Activated CD8-positive, alpha-beta T cell treated with anti-CD3 and anti-CD28 coated beads, Interleukin-2, amount 10 ng/mL, durations not matched to agents 7 days and 5 days (primary cell): ENCODE measurements at regions not wholly inside any gene's neighbourhood (a gene's known extent, or its start where the extent isn't known, plus 50 kb on each side); places are given as distances from the start of the nearest gene placed in this dataset.

Experiments used
- ATAC-seq: fragments of 150-1000 bp; cut with Tn5 transposase; one replicate; pipeline ENCODE4 v1.10.0; 2021; ENCODE audit warnings: moderate library complexity
- CTCF ChIA-PET: fragments of 350-600 bp; sonication (Branson Sonifier 250); formaldehyde crosslinking; loops from one replicate; lab custom pipeline; 2021; ENCODE audit warnings: antibody characterized with exemption; lab: Charles Lee
- POLR2A ChIA-PET: fragments of 350-600 bp; sonication (Branson Sonifier 250); formaldehyde crosslinking; loops from one replicate; lab custom pipeline; 2021; ENCODE audit warnings: antibody characterized with exemption; lab: Charles Lee
- DNase-seq: peaks from one replicate; pipeline ENCODE4 v3.0.0-alpha.2; 2020
- H3K27ac Mint-ChIP-seq: one replicate; pipeline ENCODE4 v1.8.0; 2021; ENCODE audit warnings: mild to moderate bottlenecking, mixed read lengths
- H3K27me3 Mint-ChIP-seq: one replicate; pipeline ENCODE4 v1.8.0; 2021; ENCODE audit warnings: low read depth, mixed read lengths
- H3K36me3 Mint-ChIP-seq: one replicate; pipeline ENCODE4 v1.8.0; 2021; ENCODE audit warnings: low read depth, mixed read lengths
- H3K4me1 Mint-ChIP-seq: one replicate; pipeline ENCODE4 v1.8.0; 2021; ENCODE audit warnings: low read depth, mixed read lengths
- H3K4me3 Mint-ChIP-seq: one replicate; pipeline ENCODE4 v1.8.0; 2021; ENCODE audit warnings: mild to moderate bottlenecking, mixed read lengths
- H3K9me3 Mint-ChIP-seq: one replicate; pipeline ENCODE4 v1.8.0; 2022; ENCODE audit warnings: mixed read lengths; ENCODE audit not compliant: insufficient read depth

- H3K36me3 Mint-ChIP-seq, result no peaks in the 10 kb centered on the region
- no peaks in the 10 kb centered on the region for H3K27me3 Mint-ChIP-seq
- H3K27ac Mint-ChIP-seq, result no peak overlapping the region
- ATAC-seq (no peak), DNase-seq (no peak)
- CTCF ChIA-PET, result no interaction called here
- H3K4me3 Mint-ChIP-seq, result no peak overlapping the region
- no peaks in the 10 kb centered on the region for H3K4me1 Mint-ChIP-seq
- POLR2A ChIA-PET, result no interaction called here
- no peaks in the 10 kb centered on the region for H3K9me3 Mint-ChIP-seq
Observed at GRCh38 chrY:19208915-19209314, 435.4 kb upstream of the HSFY2 start.

DNA sequence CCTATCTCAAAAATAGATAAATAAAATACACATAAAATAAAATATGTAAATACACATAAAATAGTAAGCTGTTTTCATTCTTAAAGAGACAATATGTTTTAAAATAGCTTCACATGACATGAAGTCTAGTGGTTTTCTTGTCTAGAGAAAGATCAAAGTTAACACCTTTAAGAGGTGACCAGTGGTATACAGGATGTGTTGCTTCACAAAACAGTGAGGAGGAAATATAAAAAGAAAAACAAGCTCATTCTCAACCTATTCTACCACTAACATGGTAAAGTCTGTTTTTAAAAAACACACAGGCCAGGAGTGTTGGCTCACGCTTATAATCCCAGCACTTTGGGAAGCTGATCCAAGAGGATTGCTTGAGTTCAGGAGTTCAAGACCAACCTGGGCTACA, 433.5 kb upstream of the HSFY2 start:
- ChIA-PET POLR2A (no interaction called here), CTCF (interaction anchor here (0.8 to 1.4 kb wide), 2 partner anchors 25 to 55 kb away, joined by 3 to 4 read pairs; no protein-coding TSS in a partner anchor)
- Mint-ChIP-seq H3K27ac (no peak overlapping the region), H3K4me1 (no peaks in the 10 kb centered on the region), H3K36me3 (no peaks in the 10 kb centered on the region), H3K27me3 (no peaks in the 10 kb centered on the region), H3K4me3 (no peak overlapping the region), H3K9me3 (no peaks in the 10 kb centered on the region)
- DNase-seq (no peak), ATAC-seq (no peak)

- CTCF ChIA-PET, result no interaction called here
- ATAC-seq, result no peak
Observed at GRCh38 chrY:19180824-19181223, 407.3 kb upstream of the HSFY2 start.

DNA sequence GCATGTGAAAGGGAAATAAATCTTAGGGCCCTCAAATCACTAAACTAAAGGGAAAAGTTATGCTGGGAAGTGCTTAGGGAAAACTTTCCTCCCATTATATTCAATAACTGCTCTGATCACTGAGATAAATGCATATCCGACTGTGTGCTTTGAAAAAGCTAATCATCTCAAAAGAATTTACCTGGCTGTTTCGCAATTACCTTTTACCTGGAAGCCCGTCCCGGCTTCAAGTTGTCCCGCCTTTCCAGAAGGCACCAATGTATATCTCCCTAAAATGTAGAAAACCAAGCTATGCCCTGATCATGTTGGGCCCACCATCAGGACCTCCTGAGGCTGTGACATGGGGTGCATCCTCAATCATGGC, 394.6 kb upstream of the HSFY2 start:
- no peak for DNase-seq
- Mint-ChIP-seq H3K36me3 (no peaks in the 10 kb centered on the region), H3K4me3 (no peak overlapping the region), H3K27me3 (no peaks in the 10 kb centered on the region), H3K4me1 (no peaks in the 10 kb centered on the region), H3K27ac (no peak overlapping the region), H3K9me3 (no peaks in the 10 kb centered on the region)
- POLR2A ChIA-PET, result no interaction called here
- CTCF ChIA-PET, result no interaction called here
- no peak for ATAC-seq

More at GRCh38 chrY:19180824-19181223, 407.3 kb upstream of the HSFY2 start:
- no peaks in the 10 kb centered on the region for H3K36me3 Mint-ChIP-seq
- H3K9me3 Mint-ChIP-seq, result peaks cover 4% of the 10 kb centered on the region
- H3K27me3 Mint-ChIP-seq, result no peaks in the 10 kb centered on the region
- no peaks in the 10 kb centered on the region for H3K4me1 Mint-ChIP-seq
- POLR2A ChIA-PET, result no interaction called here
- H3K27ac Mint-ChIP-seq, result no peak overlapping the region
- H3K4me3 Mint-ChIP-seq, result no peak overlapping the region
- no peak for DNase-seq

DNA sequence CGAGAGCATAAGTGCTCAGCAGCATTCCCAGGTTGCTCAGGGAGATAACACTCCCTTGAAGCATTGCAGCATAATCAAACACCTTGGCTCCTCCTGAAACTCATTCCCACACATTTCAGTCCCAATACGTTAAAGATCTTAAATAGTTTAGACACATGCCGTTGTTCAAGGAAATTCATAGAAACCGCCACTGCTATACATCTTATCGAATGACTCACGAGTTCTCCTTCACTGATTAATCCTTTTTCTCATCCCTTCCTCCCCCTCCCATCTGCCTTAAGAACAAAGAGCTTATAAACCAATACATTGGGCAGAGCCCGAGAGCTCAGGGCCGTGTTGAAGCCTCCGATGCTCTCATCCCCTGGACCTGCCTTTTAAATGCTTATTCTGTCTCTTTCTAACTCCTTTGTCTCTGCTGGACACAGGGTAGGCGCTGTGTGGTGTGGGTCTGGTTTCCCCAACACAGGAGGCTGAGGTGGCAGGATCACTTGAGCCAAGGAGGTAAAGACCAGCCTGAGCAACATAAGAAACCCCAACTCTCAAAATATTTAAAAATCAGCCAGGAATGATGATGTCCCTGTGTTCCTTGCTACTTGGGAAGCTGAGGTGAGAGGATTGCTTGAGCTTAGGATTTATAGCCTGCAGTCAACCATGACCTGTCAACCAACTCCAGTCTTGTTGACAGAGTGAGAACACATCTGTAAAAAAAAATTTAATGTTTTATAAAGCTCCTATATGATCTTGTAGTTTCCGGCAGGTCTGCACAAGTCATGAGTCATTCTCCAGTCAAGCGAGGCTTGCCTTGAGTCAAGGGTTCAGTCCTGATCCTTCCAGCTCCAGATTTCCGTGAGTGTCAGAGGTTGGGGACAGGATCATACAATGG, 394.0 kb upstream of the HSFY2 start:
- H3K27ac Mint-ChIP-seq, result no peak overlapping the region
- DNase-seq (no peak), ATAC-seq (no peak)
- CTCF ChIA-PET, result no interaction called here
- H3K4me3 Mint-ChIP-seq, result no peak overlapping the region
- H3K4me1 Mint-ChIP-seq, result no peaks in the 10 kb centered on the region
- no peaks in the 10 kb centered on the region for H3K36me3 Mint-ChIP-seq
- POLR2A ChIA-PET, result no interaction called here
- H3K27me3 Mint-ChIP-seq, result no peaks in the 10 kb centered on the region
- H3K9me3 Mint-ChIP-seq, result no peaks in the 10 kb centered on the region

DNA sequence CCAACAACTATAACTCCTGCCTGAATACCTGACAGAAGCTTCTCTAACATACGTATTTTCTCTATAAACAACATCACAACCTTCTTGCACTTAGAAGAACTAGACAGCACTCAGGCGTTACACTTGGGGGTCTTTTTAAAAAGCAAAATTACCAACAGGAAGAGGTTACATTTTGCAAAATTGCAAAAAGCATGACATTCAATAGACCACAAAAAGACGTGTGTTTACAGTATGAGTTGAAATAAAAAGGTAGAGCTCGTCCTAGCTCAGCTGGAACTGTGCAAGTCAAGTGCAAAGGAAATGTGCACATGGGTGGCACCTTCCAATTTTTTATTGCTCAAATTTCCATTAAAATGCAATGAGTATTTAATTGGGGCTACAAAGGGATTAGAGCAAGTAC, 375.2 kb upstream of the HSFY2 start:
- no peak overlapping the region for H3K27ac Mint-ChIP-seq
- CTCF ChIA-PET, result no interaction called here
- no peaks in the 10 kb centered on the region for H3K4me1 Mint-ChIP-seq
- no peak for DNase-seq
- no peaks in the 10 kb centered on the region for H3K36me3 Mint-ChIP-seq
- ATAC-seq, result no peak
- POLR2A ChIA-PET, result no interaction called here
- no peaks in the 10 kb centered on the region for H3K9me3 Mint-ChIP-seq
- H3K27me3 Mint-ChIP-seq, result no peaks in the 10 kb centered on the region
- H3K4me3 Mint-ChIP-seq, result no peak overlapping the region

GRCh38 chrY:19146296-19146695, 372.8 kb upstream of the HSFY2 start:
- no peak overlapping the region for H3K4me3 Mint-ChIP-seq
- no peaks in the 10 kb centered on the region for H3K4me1 Mint-ChIP-seq
- H3K27me3 Mint-ChIP-seq, result no peaks in the 10 kb centered on the region
- H3K27ac Mint-ChIP-seq, result no peak overlapping the region
- DNase-seq, result no peak
- no peak for ATAC-seq
- ChIA-PET CTCF (no interaction called here), POLR2A (no interaction called here)
- H3K36me3 Mint-ChIP-seq, result no peaks in the 10 kb centered on the region
- no peaks in the 10 kb centered on the region for H3K9me3 Mint-ChIP-seq

DNA sequence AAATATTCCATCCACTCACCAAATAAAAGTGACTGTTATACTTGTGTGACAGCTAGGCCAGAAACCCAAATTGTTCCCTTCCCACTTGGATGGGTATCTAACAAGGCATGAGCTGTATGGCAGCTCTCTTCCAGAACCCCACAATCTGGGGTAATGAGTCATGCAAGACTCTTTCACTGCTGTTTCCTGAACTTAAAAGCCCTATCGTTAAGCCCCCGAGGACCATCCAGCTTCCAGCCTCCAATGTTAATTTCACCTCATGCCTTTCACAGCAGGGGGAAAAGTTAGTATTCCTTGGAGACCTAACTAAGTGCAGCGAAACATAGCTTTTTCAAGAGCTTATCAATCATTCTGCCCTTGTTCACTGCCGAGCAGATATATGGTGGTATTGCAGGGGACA, 368.6 kb upstream of the HSFY2 start:
- Mint-ChIP-seq H3K27ac (no peak overlapping the region), H3K27me3 (peaks cover 14% of the 10 kb centered on the region), H3K36me3 (no peaks in the 10 kb centered on the region), H3K9me3 (no peaks in the 10 kb centered on the region), H3K4me1 (peaks cover 8% of the 10 kb centered on the region), H3K4me3 (no peak overlapping the region)
- no peak for DNase-seq
- CTCF ChIA-PET, result no interaction called here
- ATAC-seq, result no peak
- POLR2A ChIA-PET, result interaction anchor here (0.6 kb wide), 1 partner anchor 86 kb away, joined by 4 read pairs; no protein-coding TSS in a partner anchor

GRCh38 chrY:19140285-19140920, 366.9 kb upstream of the HSFY2 start:
- Mint-ChIP-seq H3K4me1 (peaks cover 8% of the 10 kb centered on the region), H3K27me3 (peaks cover 16% of the 10 kb centered on the region), H3K27ac (no peak overlapping the region), H3K4me3 (no peak overlapping the region), H3K9me3 (no peaks in the 10 kb centered on the region), H3K36me3 (no peaks in the 10 kb centered on the region)
- peak; percentile 24 for DNase-seq
- ATAC-seq, result no peak
- ChIA-PET POLR2A (no interaction called here), CTCF (no interaction called here)

DNA sequence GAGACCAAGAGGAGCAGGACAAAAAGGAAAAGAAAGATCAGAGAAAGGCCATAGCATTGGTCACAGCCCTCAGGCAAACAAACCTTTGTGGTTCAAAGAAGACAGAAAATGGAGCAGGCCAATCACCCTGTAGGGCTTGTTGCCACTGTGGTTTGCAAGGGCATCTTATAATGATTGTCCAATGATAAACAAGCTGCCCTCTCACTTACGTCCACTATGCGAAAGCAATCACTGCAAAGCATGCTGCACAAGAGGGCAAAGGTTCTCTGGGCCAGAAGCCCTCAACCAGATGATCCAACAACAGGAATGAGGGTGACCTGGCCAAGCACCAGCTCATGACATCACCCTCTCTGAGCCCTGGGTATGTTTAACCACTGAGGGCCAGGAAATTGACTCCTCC, 360.9 kb upstream of the HSFY2 start:
- Mint-ChIP-seq H3K27ac (no peak overlapping the region), H3K4me1 (peaks cover 9% of the 10 kb centered on the region), H3K36me3 (no peaks in the 10 kb centered on the region), H3K4me3 (no peak overlapping the region), H3K27me3 (peaks cover 21% of the 10 kb centered on the region), H3K9me3 (no peaks in the 10 kb centered on the region)
- DNase-seq (no peak), ATAC-seq (no peak)
- POLR2A ChIA-PET, result no interaction called here
- CTCF ChIA-PET, result no interaction called here

GRCh38 chrY:19130569-19131358, 357.2 kb upstream of the HSFY2 start:
- no peaks in the 10 kb centered on the region for H3K36me3 Mint-ChIP-seq
- CTCF ChIA-PET, result no interaction called here
- POLR2A ChIA-PET, result interaction anchor here (0.6 kb wide), 1 partner anchor 53 kb away, joined by 4 read pairs; no protein-coding TSS in a partner anchor
- DNase-seq, result peak; percentile 64
- peaks cover 9% of the 10 kb centered on the region for H3K4me1 Mint-ChIP-seq
- no peak overlapping the region for H3K27ac Mint-ChIP-seq
- peak; percentile 55 for ATAC-seq
- H3K4me3 Mint-ChIP-seq, result no peak overlapping the region
- peaks cover 17% of the 10 kb centered on the region for H3K27me3 Mint-ChIP-seq
- H3K9me3 Mint-ChIP-seq, result no peaks in the 10 kb centered on the region

DNA sequence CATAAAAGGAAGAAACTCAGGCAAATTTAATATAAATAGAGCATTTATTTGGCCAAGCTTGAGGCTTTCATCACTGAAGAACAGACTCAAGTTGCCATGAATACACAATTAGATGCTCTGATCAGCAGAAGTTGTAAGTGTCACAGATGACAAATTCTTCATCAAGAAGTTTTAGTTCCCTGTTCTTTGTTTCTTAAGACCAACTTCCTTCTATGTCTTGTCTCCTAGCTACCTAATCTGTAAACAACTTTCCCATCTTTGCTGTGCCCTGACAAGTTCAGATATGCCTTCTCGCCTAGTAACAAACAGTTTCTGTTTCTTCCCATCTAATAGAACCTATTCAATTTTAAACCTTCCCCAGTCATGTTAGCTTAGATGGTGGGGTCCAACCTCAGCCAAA, 353.4 kb upstream of the HSFY2 start:
- DNase-seq (no peak), ATAC-seq (no peak)
- Mint-ChIP-seq H3K27ac (no peak overlapping the region), H3K27me3 (peaks cover 13% of the 10 kb centered on the region), H3K4me1 (peaks cover 9% of the 10 kb centered on the region), H3K4me3 (no peak overlapping the region), H3K36me3 (no peaks in the 10 kb centered on the region), H3K9me3 (no peaks in the 10 kb centered on the region)
- ChIA-PET POLR2A (no interaction called here), CTCF (no interaction called here)
